Mesothelial cell of epicardium (in vitro differentiated cells): ENCODE measurements at regions not wholly inside any gene's neighbourhood (a gene's known extent, or its start where the extent isn't known, plus 50 kb on each side); places are given as distances from the start of the nearest gene placed in this dataset.

Experiments
- DNase-seq, 2 experiments: peaks; one replicate each; pipeline ENCODE4 v3.0.0; 2021; ENCODE audit warnings: low spot score in 2 of 2; ENCODE audit not compliant: unreplicated experiment in 2 of 2
- H3K27ac Mint-ChIP-seq: 2 replicates; pipeline ENCODE4 v1.8.0; 2021; ENCODE audit warnings: mixed read lengths
- H3K27me3 Mint-ChIP-seq: 2 replicates; pipeline ENCODE4 v1.8.0; 2021; ENCODE audit warnings: low read depth, mixed read lengths
- H3K36me3 Mint-ChIP-seq: 2 replicates; pipeline ENCODE4 v1.8.0; 2021; ENCODE audit warnings: mixed read lengths
- H3K4me1 Mint-ChIP-seq: 2 replicates; pipeline ENCODE4 v1.8.0; 2021; ENCODE audit warnings: mixed read lengths
- H3K4me3 Mint-ChIP-seq: 2 replicates; pipeline ENCODE4 v1.8.0; 2021; ENCODE audit warnings: mild to moderate bottlenecking, moderate library complexity, mixed read lengths
- H3K9me3 Mint-ChIP-seq: 2 replicates; pipeline ENCODE4 v1.8.0; 2021; ENCODE audit warnings: mixed read lengths
- CTCF ChIP-seq: fragments of 200-600 bp; sonication (generic); IDR thresholded peaks from one replicate; pipeline ENCODE4 v1.5.0; 2021; ENCODE audit warnings: antibody characterized with exemption; ENCODE audit not compliant: unreplicated experiment

GRCh38 chr9:107404736-107405135, 84.8 kb downstream of the KLF4 start:
- Mint-ChIP-seq H3K27me3 (no peaks in the 10 kb centered on the region), H3K4me3 (no peak overlapping the region), H3K4me1 (peaks cover 9% of the 10 kb centered on the region), H3K36me3 (peaks cover 2% of the 10 kb centered on the region), H3K27ac (no peak overlapping the region), H3K9me3 (peaks cover 11% of the 10 kb centered on the region)
- DNase-seq = no peak
- TF ChIP-seq CTCF = no peak

GRCh38 chr9:107404161-107404560, 85.4 kb downstream of the KLF4 start:
- Mint-ChIP-seq H3K36me3 (peaks cover 2% of the 10 kb centered on the region), H3K27ac (no peak overlapping the region), H3K4me3 (no peak overlapping the region), H3K4me1 (peaks cover 5% of the 10 kb centered on the region), H3K27me3 (no peaks in the 10 kb centered on the region), H3K9me3 (peaks cover 11% of the 10 kb centered on the region)
- TF ChIP-seq CTCF = no peak
- no peak for DNase-seq

GRCh38 chr9:107397076-107398044, 92.2 kb downstream of the KLF4 start:
- no peak for TF ChIP-seq CTCF

GRCh38 chr9:107394264-107394663, 95.3 kb downstream of the KLF4 start:
- Mint-ChIP-seq H3K4me1 (peaks cover 18% of the 10 kb centered on the region), H3K9me3 (no peaks in the 10 kb centered on the region), H3K4me3 (no peak overlapping the region), H3K27me3 (no peaks in the 10 kb centered on the region), H3K27ac (no peak overlapping the region), H3K36me3 (no peaks in the 10 kb centered on the region)
- DNase-seq = no peak
- TF ChIP-seq CTCF = no peak

More at GRCh38 chr9:107397076-107398044, 92.2 kb downstream of the KLF4 start:
- Mint-ChIP-seq H3K27me3 (no peaks in the 10 kb centered on the region), H3K9me3 (peaks cover 11% of the 10 kb centered on the region), H3K4me1 (peaks cover 4% of the 10 kb centered on the region), H3K4me3 (no peak overlapping the region), H3K27ac (no peak overlapping the region), H3K36me3 (peaks cover 2% of the 10 kb centered on the region)
- no peak for DNase-seq

GRCh38 chr9:107390778-107391177, 98.8 kb downstream of the KLF4 start:
- H3K27ac Mint-ChIP-seq = no peak overlapping the region
- DNase-seq = no peak
- no peak for TF ChIP-seq CTCF
- no peaks in the 10 kb centered on the region for H3K27me3 Mint-ChIP-seq
- H3K36me3 Mint-ChIP-seq = no peaks in the 10 kb centered on the region
- H3K9me3 Mint-ChIP-seq = no peaks in the 10 kb centered on the region
- H3K4me1 Mint-ChIP-seq = peaks cover 18% of the 10 kb centered on the region
- H3K4me3 Mint-ChIP-seq = no peak overlapping the region
